ENCODE measurements at regions not wholly inside any gene's neighbourhood (a gene's known extent, or its start where the extent isn't known, plus 50 kb on each side); places are given as distances from the start of the nearest gene placed in this dataset.

- Histone ChIP-seq H3K9ac (ENCODE audit: low read length) (no peak overlapping the region), H3K9me2 (ENCODE audit: insufficient read depth, low read length) (no peaks in the 10 kb centered on the region), H3K4me2 (ENCODE audit: low read length) (no peak overlapping the region), H2AFZ (ENCODE audit: low read depth, low read length) (no peak overlapping the region), H3K9me3 (ENCODE audit: low read length) (no peaks in the 10 kb centered on the region), H3K27ac (ENCODE audit: low read length) (no peak overlapping the region), H4K20me1 (ENCODE audit: insufficient read depth) (no peaks in the 10 kb centered on the region), H3F3A (ENCODE audit: insufficient read depth, low read length, poor library complexity, severe bottlenecking) (no peaks in the 10 kb centered on the region), H3K27me3 (ENCODE audit: insufficient read depth, low read depth, low read length) (no peaks in the 10 kb centered on the region), H3K36me3 (ENCODE audit: insufficient read depth, low read length) (no peaks in the 10 kb centered on the region), H3K4me3 (ENCODE audit: low read length) (no peak overlapping the region), H3K79me2 (replicated peaks; ENCODE audit: insufficient read depth, low read length) (no peaks in the 10 kb centered on the region)
- no peak for TF ChIP-seq RAD21 (conservative IDR thresholded peaks at IDR 0.05)
- TF ChIP-seq REST (IDR thresholded peaks at IDR 0.05; ENCODE audit: borderline replicate concordance): no peak
These were observed 733.4 kb downstream of the C4orf33 start for GRCh38 chr4:129829373-129829772.

DNA sequence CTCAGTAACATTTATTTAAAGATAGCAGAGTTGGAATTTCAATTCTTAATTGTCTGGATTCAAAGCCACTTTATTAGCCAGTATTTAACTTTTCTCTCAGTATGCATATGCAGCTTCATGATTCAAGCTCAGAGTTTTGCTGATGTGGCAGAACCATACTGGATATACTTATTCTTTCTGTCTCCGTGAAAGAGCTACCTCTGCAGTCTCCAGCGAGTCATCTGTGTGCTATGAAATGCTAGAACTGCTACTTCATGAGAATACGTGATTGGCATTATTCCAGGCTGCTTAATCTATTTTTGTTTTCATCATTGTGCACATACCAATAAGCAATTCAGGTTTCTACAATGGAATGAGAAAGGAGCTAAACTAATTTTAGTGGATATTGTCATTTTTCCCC, 743.7 kb downstream of the C4orf33 start:
- Histone ChIP-seq H3K4me2 (ENCODE audit: low read length) (no peak overlapping the region), H2AFZ (ENCODE audit: low read depth, low read length) (no peak overlapping the region), H3K4me3 (ENCODE audit: low read length) (no peak overlapping the region), H3K36me3 (ENCODE audit: insufficient read depth, low read length) (no peaks in the 10 kb centered on the region), H4K20me1 (ENCODE audit: insufficient read depth) (no peaks in the 10 kb centered on the region), H3F3A (ENCODE audit: insufficient read depth, low read length, poor library complexity, severe bottlenecking) (no peaks in the 10 kb centered on the region), H3K9ac (ENCODE audit: low read length) (no peak overlapping the region), H3K9me3 (ENCODE audit: low read length) (no peaks in the 10 kb centered on the region), H3K27me3 (ENCODE audit: insufficient read depth, low read depth, low read length) (no peaks in the 10 kb centered on the region), H3K9me2 (ENCODE audit: insufficient read depth, low read length) (no peaks in the 10 kb centered on the region), H3K27ac (ENCODE audit: low read length) (no peak overlapping the region), H3K79me2 (replicated peaks; ENCODE audit: insufficient read depth, low read length) (no peaks in the 10 kb centered on the region)
- TF ChIP-seq POLR2AphosphoS5 (IDR thresholded peaks at IDR 0.05) (no peak), REST (IDR thresholded peaks at IDR 0.05; ENCODE audit: borderline replicate concordance) (no peak), MXI1 (conservative IDR thresholded peaks at IDR 0.05; ENCODE audit: poor library complexity, severe bottlenecking) (no peak), EZH2 (IDR thresholded peaks at IDR 0.05; ENCODE audit: borderline replicate concordance, insufficient read depth, low read length, poor library complexity, severe bottlenecking) (no peak), CTCF (IDR thresholded peaks at IDR 0.05; ENCODE audit: poor library complexity, severe bottlenecking) (no peak), EP300 (conservative IDR thresholded peaks at IDR 0.05; ENCODE audit: poor library complexity, severe bottlenecking) (no peak), TAF1 (IDR thresholded peaks at IDR 0.05; ENCODE audit: low read depth) (no peak), SMC3 (conservative IDR thresholded peaks at IDR 0.05; ENCODE audit: poor library complexity) (no peak), RAD21 (conservative IDR thresholded peaks at IDR 0.05) (no peak)

Measured in neural cell (in vitro differentiated cells).